ENCODE measurements at regions not wholly inside any gene's neighbourhood (a gene's known extent, or its start where the extent isn't known, plus 50 kb on each side); places are given as distances from the start of the nearest gene placed in this dataset.

DNA sequence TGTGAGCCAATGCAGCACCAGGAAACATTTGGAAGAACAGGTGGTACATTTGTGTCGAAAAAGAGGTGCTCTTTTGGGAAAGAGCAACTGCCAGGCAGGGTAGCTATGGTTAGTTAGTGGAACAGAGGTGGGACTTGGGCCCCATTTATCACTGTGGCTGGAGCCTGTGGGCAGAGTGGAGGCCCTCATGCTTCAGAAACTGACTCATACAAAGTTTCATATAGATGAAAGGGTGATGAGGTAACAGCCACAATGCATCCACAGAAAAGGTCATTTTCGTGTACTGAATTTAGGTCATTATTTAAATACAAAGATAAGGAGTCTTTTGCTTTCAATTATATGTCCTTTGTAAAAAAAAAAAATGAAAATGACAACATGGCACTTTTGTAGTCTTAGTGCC lies 76.4 kb upstream of the HS3ST5 start:
- intact Hi-C loops (cut with micrococcal nuclease; ENCODE audit: unreplicated experiment): no loop called here
- no peak for TF ChIP-seq IKZF4 (CRISPR knock-in tag; IDR thresholded peaks at IDR 0.05; ENCODE audit: borderline replicate concordance, low read depth, not compliant biosample characterization)
- peak; percentile 13; the same call in 1 of the 2 replicates for TF ChIP-seq NR2F6 (IDR thresholded peaks at IDR 0.05)
- 0 out of 2 replicates have a peak, but pooled peaks have one; percentile 16 for TF ChIP-seq NR2F6 (CRISPR knock-in tag; IDR thresholded peaks at IDR 0.05)
- TF ChIP-seq, protein P1, sequence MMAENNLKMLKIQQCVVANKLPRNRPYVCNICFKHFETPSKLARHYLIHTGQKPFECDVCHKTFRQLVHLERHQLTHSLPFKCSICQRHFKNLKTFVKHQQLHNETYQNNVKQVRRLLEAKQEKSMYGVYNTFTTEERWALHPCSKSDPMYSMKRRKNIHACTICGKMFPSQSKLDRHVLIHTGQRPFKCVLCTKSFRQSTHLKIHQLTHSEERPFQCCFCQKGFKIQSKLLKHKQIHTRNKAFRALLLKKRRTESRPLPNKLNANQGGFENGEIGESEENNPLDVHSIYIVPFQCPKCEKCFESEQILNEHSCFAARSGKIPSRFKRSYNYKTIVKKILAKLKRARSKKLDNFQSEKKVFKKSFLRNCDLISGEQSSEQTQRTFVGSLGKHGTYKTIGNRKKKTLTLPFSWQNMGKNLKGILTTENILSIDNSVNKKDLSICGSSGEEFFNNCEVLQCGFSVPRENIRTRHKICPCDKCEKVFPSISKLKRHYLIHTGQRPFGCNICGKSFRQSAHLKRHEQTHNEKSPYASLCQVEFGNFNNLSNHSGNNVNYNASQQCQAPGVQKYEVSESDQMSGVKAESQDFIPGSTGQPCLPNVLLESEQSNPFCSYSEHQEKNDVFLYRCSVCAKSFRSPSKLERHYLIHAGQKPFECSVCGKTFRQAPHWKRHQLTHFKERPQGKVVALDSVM (CRISPR knock-in tag; IDR thresholded peaks at IDR 0.05): no peak
- TF ChIP-seq TCF7 (IDR thresholded peaks at IDR 0.05; ENCODE audit: low read depth): peak; percentile 45; the same call in 1 of the 2 replicates
- peak in 1 of 2 experiments; percentile 23; a peak in 1 of 4 replicates for TF ChIP-seq EP300 (IDR thresholded peaks at IDR 0.05; ENCODE audit: low read depth in 2 of 2, low read length in 2 of 2)
- no peak for TF ChIP-seq EP300 (CRISPR knock-in tag; IDR thresholded peaks at IDR 0.05; ENCODE audit: borderline replicate concordance)
- TF ChIP-seq, protein P2, sequence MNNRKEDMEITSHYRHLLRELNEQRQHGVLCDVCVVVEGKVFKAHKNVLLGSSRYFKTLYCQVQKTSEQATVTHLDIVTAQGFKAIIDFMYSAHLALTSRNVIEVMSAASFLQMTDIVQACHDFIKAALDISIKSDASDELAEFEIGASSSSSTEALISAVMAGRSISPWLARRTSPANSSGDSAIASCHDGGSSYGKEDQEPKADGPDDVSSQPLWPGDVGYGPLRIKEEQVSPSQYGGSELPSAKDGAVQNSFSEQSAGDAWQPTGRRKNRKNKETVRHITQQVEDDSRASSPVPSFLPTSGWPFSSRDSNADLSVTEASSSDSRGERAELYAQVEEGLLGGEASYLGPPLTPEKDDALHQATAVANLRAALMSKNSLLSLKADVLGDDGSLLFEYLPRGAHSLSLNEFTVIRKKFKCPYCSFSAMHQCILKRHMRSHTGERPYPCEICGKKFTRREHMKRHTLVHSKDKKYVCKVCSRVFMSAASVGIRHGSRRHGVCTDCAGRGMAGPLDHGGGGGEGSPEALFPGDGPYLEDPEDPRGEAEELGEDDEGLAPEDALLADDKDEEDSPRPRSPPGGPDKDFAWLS (CRISPR knock-in tag; IDR thresholded peaks at IDR 0.05; ENCODE audit: borderline replicate concordance): no peak
- no peak for TF ChIP-seq ZNF530 (CRISPR knock-in tag; IDR thresholded peaks at IDR 0.05; ENCODE audit: low read depth)
- no peak for TF ChIP-seq ZNF570 (CRISPR knock-in tag; IDR thresholded peaks at IDR 0.05; ENCODE audit: borderline replicate concordance)
- TF ChIP-seq ZEB1 (IDR thresholded peaks at IDR 0.05; ENCODE audit: insufficient replicate concordance, low read depth): no peak
- 0 out of 2 replicates have a peak, but pooled peaks have one; percentile 17 for TF ChIP-seq PPARG (CRISPR knock-in tag; conservative IDR thresholded peaks at IDR 0.05)
- no peak for TF ChIP-seq RAD51 (IDR thresholded peaks at IDR 0.05; ENCODE audit: borderline replicate concordance)
- TF ChIP-seq, protein P3, sequence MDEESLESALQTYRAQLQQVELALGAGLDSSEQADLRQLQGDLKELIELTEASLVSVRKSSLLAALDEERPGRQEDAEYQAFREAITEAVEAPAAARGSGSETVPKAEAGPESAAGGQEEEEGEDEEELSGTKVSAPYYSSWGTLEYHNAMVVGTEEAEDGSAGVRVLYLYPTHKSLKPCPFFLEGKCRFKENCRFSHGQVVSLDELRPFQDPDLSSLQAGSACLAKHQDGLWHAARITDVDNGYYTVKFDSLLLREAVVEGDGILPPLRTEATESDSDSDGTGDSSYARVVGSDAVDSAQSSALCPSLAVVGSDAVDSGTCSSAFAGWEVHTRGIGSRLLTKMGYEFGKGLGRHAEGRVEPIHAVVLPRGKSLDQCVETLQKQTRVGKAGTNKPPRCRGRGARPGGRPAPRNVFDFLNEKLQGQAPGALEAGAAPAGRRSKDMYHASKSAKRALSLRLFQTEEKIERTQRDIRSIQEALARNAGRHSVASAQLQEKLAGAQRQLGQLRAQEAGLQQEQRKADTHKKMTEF (CRISPR knock-in tag; IDR thresholded peaks at IDR 0.05): no peak
- no peak for TF ChIP-seq DNMT1 (CRISPR knock-in tag; IDR thresholded peaks at IDR 0.05)
- TF ChIP-seq SOX6 (IDR thresholded peaks at IDR 0.05): no peak
- peak; percentile 65 for TF ChIP-seq SOX6 (CRISPR knock-in tag; IDR thresholded peaks at IDR 0.05)
- TF ChIP-seq, protein P4, sequence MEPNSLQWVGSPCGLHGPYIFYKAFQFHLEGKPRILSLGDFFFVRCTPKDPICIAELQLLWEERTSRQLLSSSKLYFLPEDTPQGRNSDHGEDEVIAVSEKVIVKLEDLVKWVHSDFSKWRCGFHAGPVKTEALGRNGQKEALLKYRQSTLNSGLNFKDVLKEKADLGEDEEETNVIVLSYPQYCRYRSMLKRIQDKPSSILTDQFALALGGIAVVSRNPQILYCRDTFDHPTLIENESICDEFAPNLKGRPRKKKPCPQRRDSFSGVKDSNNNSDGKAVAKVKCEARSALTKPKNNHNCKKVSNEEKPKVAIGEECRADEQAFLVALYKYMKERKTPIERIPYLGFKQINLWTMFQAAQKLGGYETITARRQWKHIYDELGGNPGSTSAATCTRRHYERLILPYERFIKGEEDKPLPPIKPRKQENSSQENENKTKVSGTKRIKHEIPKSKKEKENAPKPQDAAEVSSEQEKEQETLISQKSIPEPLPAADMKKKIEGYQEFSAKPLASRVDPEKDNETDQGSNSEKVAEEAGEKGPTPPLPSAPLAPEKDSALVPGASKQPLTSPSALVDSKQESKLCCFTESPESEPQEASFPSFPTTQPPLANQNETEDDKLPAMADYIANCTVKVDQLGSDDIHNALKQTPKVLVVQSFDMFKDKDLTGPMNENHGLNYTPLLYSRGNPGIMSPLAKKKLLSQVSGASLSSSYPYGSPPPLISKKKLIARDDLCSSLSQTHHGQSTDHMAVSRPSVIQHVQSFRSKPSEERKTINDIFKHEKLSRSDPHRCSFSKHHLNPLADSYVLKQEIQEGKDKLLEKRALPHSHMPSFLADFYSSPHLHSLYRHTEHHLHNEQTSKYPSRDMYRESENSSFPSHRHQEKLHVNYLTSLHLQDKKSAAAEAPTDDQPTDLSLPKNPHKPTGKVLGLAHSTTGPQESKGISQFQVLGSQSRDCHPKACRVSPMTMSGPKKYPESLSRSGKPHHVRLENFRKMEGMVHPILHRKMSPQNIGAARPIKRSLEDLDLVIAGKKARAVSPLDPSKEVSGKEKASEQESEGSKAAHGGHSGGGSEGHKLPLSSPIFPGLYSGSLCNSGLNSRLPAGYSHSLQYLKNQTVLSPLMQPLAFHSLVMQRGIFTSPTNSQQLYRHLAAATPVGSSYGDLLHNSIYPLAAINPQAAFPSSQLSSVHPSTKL (CRISPR knock-in tag; IDR thresholded peaks at IDR 0.05): peak; percentile 66

More for the DNA sequence above, 76.4 kb upstream of the HS3ST5 start:
- no peaks in the 10 kb centered on the region for H4K20me1 ChIP-seq (ENCODE audit: insufficient read depth, low read length)
- ChIA-PET CTCF (ENCODE audit: low intra/inter-chr PET ratio, low total read pairs) (no interaction called here), POLR2A (no interaction called here)
- peak; percentile 52 for DNase-seq (ENCODE audit: low spot score)
- no peak overlapping the region for H3K9ac ChIP-seq (ENCODE audit: insufficient read depth, low read depth, low read length)
- no peaks in the 10 kb centered on the region for H3K36me3 ChIP-seq (replicated peaks in 1 of 2; ENCODE audit: control insufficient read depth in 1 of 2, insufficient read depth in 2 of 2, low read length in 2 of 2)
- in situ Hi-C loops (cut with HindIII; ENCODE audit: extremely low pct_ligation_motif_present, low pct_unique_long_range_greater_than_20kb): no loop called here
- peaks cover 12% of the 10 kb centered on the region for H3K4me1 ChIP-seq (ENCODE audit: insufficient read depth, low read length)
- H3K9me3 ChIP-seq (ENCODE audit: low read length): no peaks in the 10 kb centered on the region
- BruUV-seq (replicated peaks): no TSS peak
- 2% methylated on average over 2 of the region's 2 CpGs for WGBS (ENCODE audit: low lambda C conversion rate)
- H3K27ac ChIP-seq (ENCODE audit: extremely low read length, insufficient read depth, low read length): no peak overlapping the region
- no peak for FAIRE-seq
- H3K4me3 ChIP-seq (replicated peaks in 1 of 3; ENCODE audit: insufficient read depth in 1 of 3, low read depth in 2 of 3, low read length in 3 of 3): no peak overlapping the region
- H3K4me2 ChIP-seq (ENCODE audit: low read depth, low read length): peak overlapping the region; percentile 49
- H3K27me3 ChIP-seq (ENCODE audit: control insufficient read depth in 1 of 2, insufficient read depth in 2 of 2, low read length in 2 of 2): no peaks in the 10 kb centered on the region
- peak; percentile 74 for ATAC-seq
- H2AFZ ChIP-seq (ENCODE audit: low read length): no peak overlapping the region
- H3K79me2 ChIP-seq (ENCODE audit: insufficient read depth, low read length): no peaks in the 10 kb centered on the region

Measured in HepG2 (cell line).